HepG2 (cell line): ENCODE measurements at regions not wholly inside any gene's neighbourhood (a gene's known extent, or its start where the extent isn't known, plus 50 kb on each side); places are given as distances from the start of the nearest gene placed in this dataset.

ENCODE experiments used
- EED ChIP-seq: sonication (generic); formaldehyde crosslinking; IDR thresholded peaks from 2 replicates; pipeline ENCODE4 v1.5.0; 2020; ENCODE audit warnings: mild to moderate bottlenecking, missing genetic modification reagents
- FOXC1 ChIP-seq: sonication (generic); formaldehyde crosslinking; IDR thresholded peaks from 2 replicates; pipeline ENCODE4 v1.8.0; 2022; ENCODE audit warnings: mild to moderate bottlenecking, missing genetic modification reagents, borderline replicate concordance
- FOXK1 ChIP-seq: sonication (generic); formaldehyde crosslinking; IDR thresholded peaks from 2 replicates; pipeline ENCODE4 v1.4.0; 2020; ENCODE audit warnings: low read depth, missing genetic modification reagents, borderline replicate concordance
- HMGXB3 ChIP-seq: sonication (generic); formaldehyde crosslinking; IDR thresholded peaks from 2 replicates; pipeline ENCODE4 v1.4.0; 2020; ENCODE audit warnings: missing genetic modification reagents, borderline replicate concordance
- HOXA7 ChIP-seq: sonication (generic); formaldehyde crosslinking; IDR thresholded peaks from 2 replicates; pipeline ENCODE4 v1.8.1; 2022; ENCODE audit warnings: mild to moderate bottlenecking, missing genetic modification reagents, moderate library complexity
- SMC3 ChIP-seq: IDR thresholded peaks from 2 replicates; pipeline ENCODE4 v1.6.1; 2011; ENCODE audit warnings: low read length, improper control_type of control experiment
- ZBTB25 ChIP-seq: IDR thresholded peaks from 2 replicates; pipeline ENCODE4 v1.6.1; 2018; ENCODE audit warnings: missing genetic modification reagents
- ZNF318 ChIP-seq: sonication (generic); formaldehyde crosslinking; IDR thresholded peaks from 2 replicates; pipeline ENCODE4 v1.4.0; 2020; ENCODE audit warnings: mild to moderate bottlenecking, missing genetic modification reagents
- ZNF430 ChIP-seq: sonication (generic); formaldehyde crosslinking; IDR thresholded peaks from 2 replicates; pipeline ENCODE4 v1.9.0; 2021; ENCODE audit warnings: mild to moderate bottlenecking, missing genetic modification reagents
- ZNF441 ChIP-seq: sonication (generic); formaldehyde crosslinking; IDR thresholded peaks from 2 replicates; pipeline ENCODE4 v1.7.0; 2021; ENCODE audit warnings: missing genetic modification reagents, borderline replicate concordance

- TF ChIP-seq ZNF318 (CRISPR knock-in tag) (no peak), FOXK1 (no peak), ZNF441 (CRISPR knock-in tag) (no peak), EED (CRISPR knock-in tag) (0 out of 2 replicates have a peak, but pooled peaks have one; percentile 39), ZBTB25 (CRISPR knock-in tag) (0 out of 2 replicates have a peak, but pooled peaks have one; percentile 25), HOXA7 (CRISPR knock-in tag) (no peak), ZNF430 (CRISPR knock-in tag) (no peak), SMC3 (peak; percentile 51), HMGXB3 (CRISPR knock-in tag) (no peak), FOXC1 (CRISPR knock-in tag) (0 out of 2 replicates have a peak, but pooled peaks have one; percentile 36)
These were observed 53.6 kb upstream of the FRMD1 start (continued) for GRCh38 chr6:168132531-168133167.
